Keratinocyte (primary cell): ENCODE measurements at regions not wholly inside any gene's neighbourhood (a gene's known extent, or its start where the extent isn't known, plus 50 kb on each side); places are given as distances from the start of the nearest gene placed in this dataset.

Source experiments
- DNase-seq: peaks from one replicate; pipeline ENCODE4 v3.0.0-alpha.2; 2011; ENCODE audit warnings: low read depth, missing footprints, low spot score
- FAIRE-seq: peaks from 2 replicates; lab custom pipeline; 2011; peaks lifted over from hg19 to GRCh38; lab: Jason Lieb, UNC
- H2AFZ ChIP-seq: 2 replicates; pipeline ENCODE4 v1.6.0; 2012; ENCODE audit warnings: low read length, control low read depth, inconsistent platforms; ENCODE audit not compliant: control insufficient read depth
- H3K27ac ChIP-seq: 2 replicates; pipeline ENCODE4 v1.5.1; 2011; ENCODE audit warnings: low read length; ENCODE audit not compliant: control insufficient read depth, insufficient read depth
- H3K27me3 ChIP-seq: 3 replicates; pipeline ENCODE4 v1.6.0; 2011; ENCODE audit warnings: low read length; ENCODE audit not compliant: control insufficient read depth, insufficient read depth; ENCODE audit errors: extremely low read depth
- H3K36me3 ChIP-seq, 2 experiments: 2 replicates in 1 of 2; 3 replicates in 1 of 2; pipeline ENCODE4 v1.5.1; 2011; ENCODE audit warnings: low read length in 2 of 2, mild to moderate bottlenecking in 1 of 2; ENCODE audit not compliant: control insufficient read depth in 2 of 2, insufficient read depth in 2 of 2; ENCODE audit errors: extremely low read depth in 1 of 2
- H3K4me1 ChIP-seq: 3 replicates; pipeline ENCODE4 v1.5.1; 2011; ENCODE audit warnings: low read length; ENCODE audit not compliant: control insufficient read depth, insufficient read depth; ENCODE audit errors: extremely low read depth
- H3K4me2 ChIP-seq: 3 replicates; pipeline ENCODE4 v1.6.0; 2011; ENCODE audit warnings: low read depth, low read length; ENCODE audit not compliant: control insufficient read depth, insufficient read depth; ENCODE audit errors: extremely low read depth
- H3K4me3 ChIP-seq, 3 experiments: fragments of 200-600 bp in 1 of 3; sonication (generic) in 1 of 3; 2 replicates in 2 of 3; 3 replicates in 1 of 3; pipeline ENCODE4 v1.5.1; 2011 to 2016; ENCODE audit warnings: low read length in 3 of 3, mild to moderate bottlenecking in 3 of 3, control low read depth in 2 of 3, inconsistent platforms in 1 of 3, low read depth in 1 of 3, mixed read lengths in 1 of 3, mixed run types in 1 of 3, moderate library complexity in 1 of 3; ENCODE audit not compliant: control insufficient read depth in 2 of 3, insufficient read depth in 2 of 3; ENCODE audit errors: extremely low read depth in 1 of 3
- H3K79me2 ChIP-seq: 2 replicates; pipeline ENCODE4 v1.6.0; 2012; ENCODE audit warnings: low read length; ENCODE audit not compliant: control insufficient read depth, insufficient read depth
- H3K9ac ChIP-seq: 3 replicates; pipeline ENCODE4 v1.6.0; 2011; ENCODE audit warnings: low read length; ENCODE audit not compliant: control insufficient read depth, insufficient read depth; ENCODE audit errors: extremely low read depth
- H3K9me1 ChIP-seq: 3 replicates; pipeline ENCODE4 v1.6.0; 2011; ENCODE audit warnings: low read length; ENCODE audit not compliant: control insufficient read depth, insufficient read depth; ENCODE audit errors: extremely low read depth
- H3K9me3 ChIP-seq: 2 replicates; pipeline ENCODE4 v1.5.1; 2012; ENCODE audit warnings: low read depth, low read length; ENCODE audit not compliant: control insufficient read depth
- H4K20me1 ChIP-seq: 3 replicates; pipeline ENCODE4 v1.6.0; 2011; ENCODE audit warnings: low read length; ENCODE audit not compliant: control insufficient read depth, insufficient read depth; ENCODE audit errors: extremely low read depth
- CTCF ChIP-seq, 3 experiments: IDR thresholded peaks in 1 of 3; conservative IDR thresholded peaks in 1 of 3; optimal IDR thresholded peaks in 1 of 3; 2 replicates in 2 of 3; 3 replicates in 1 of 3; pipeline versions ENCODE3 to v1.5.1; 2011; ENCODE audit warnings: low read length in 3 of 3, mild to moderate bottlenecking in 3 of 3, moderate library complexity in 2 of 3, control low read depth in 1 of 3, inconsistent platforms in 1 of 3; ENCODE audit not compliant: insufficient read depth in 2 of 3; ENCODE audit errors: extremely low read depth in 1 of 3
- EZH2 ChIP-seq: IDR thresholded peaks from one replicate; pipeline ENCODE4 v1.6.1; 2012; ENCODE audit warnings: inconsistent platforms, mild to moderate bottlenecking, low read length, moderate library complexity
- dilution Hi-C: fragments of 300-500 bp; cut with MboI; formaldehyde crosslinking; loops from one replicate; pipeline ENCODE4 v1.7.0; 2020; ENCODE audit warnings: low sequenced_read_pairs; ENCODE audit not compliant: extremely low pct_ligation_motif_present

- no peaks in the 10 kb centered on the region for H3K36me3 ChIP-seq
- no peaks in the 10 kb centered on the region for H4K20me1 ChIP-seq
- no peak overlapping the region for H3K9ac ChIP-seq
- dilution Hi-C loops: no loop called here
- no peak for TF ChIP-seq EZH2
- no peak for TF ChIP-seq CTCF (optimal IDR thresholded peaks at IDR 0.05 in 1 of 3, IDR thresholded peaks at IDR 0.05 in 1 of 3, conservative IDR thresholded peaks at IDR 0.05 in 1 of 3; ENCODE audit: extremely low read depth in 1 of 3, insufficient read depth in 2 of 3, low read length in 3 of 3)
- no peaks in the 10 kb centered on the region for H3K9me3 ChIP-seq
- no peak overlapping the region for H3K27ac ChIP-seq
- H3K4me2 ChIP-seq: no peak overlapping the region
- H2AFZ ChIP-seq: no peak overlapping the region
- no peak overlapping the region for H3K4me3 ChIP-seq
- no peaks in the 10 kb centered on the region for H3K79me2 ChIP-seq
- H3K4me1 ChIP-seq: no peaks in the 10 kb centered on the region
- FAIRE-seq (no peak), DNase-seq (no peak)
- H3K27me3 ChIP-seq: no peaks in the 10 kb centered on the region
- no peaks in the 10 kb centered on the region for H3K9me1 ChIP-seq
Observed at GRCh38 chr12:40505327-40505726, 186.9 kb upstream of the CNTN1 start.

- FAIRE-seq: no peak
- no peaks in the 10 kb centered on the region for H4K20me1 ChIP-seq
Observed at GRCh38 chr12:40508421-40508820, 183.8 kb upstream of the CNTN1 start.

More at GRCh38 chr12:40508421-40508820, 183.8 kb upstream of the CNTN1 start:
- no peak overlapping the region for H3K4me3 ChIP-seq
- no peak overlapping the region for H2AFZ ChIP-seq
- H3K9ac ChIP-seq: no peak overlapping the region
- H3K36me3 ChIP-seq: no peaks in the 10 kb centered on the region
- H3K9me1 ChIP-seq: no peaks in the 10 kb centered on the region
- no peaks in the 10 kb centered on the region for H3K79me2 ChIP-seq
- H3K27ac ChIP-seq: no peak overlapping the region
- no peak overlapping the region for H3K4me2 ChIP-seq
- no peaks in the 10 kb centered on the region for H3K4me1 ChIP-seq
- H3K9me3 ChIP-seq: no peaks in the 10 kb centered on the region
- no peaks in the 10 kb centered on the region for H3K27me3 ChIP-seq
- dilution Hi-C loops: no loop called here
- DNase-seq: no peak
- TF ChIP-seq CTCF (optimal IDR thresholded peaks at IDR 0.05 in 1 of 3, IDR thresholded peaks at IDR 0.05 in 1 of 3, conservative IDR thresholded peaks at IDR 0.05 in 1 of 3; ENCODE audit: extremely low read depth in 1 of 3, insufficient read depth in 2 of 3, low read length in 3 of 3) (no peak), EZH2 (no peak)
